ENCODE measurements at regions not wholly inside any gene's neighbourhood (a gene's known extent, or its start where the extent isn't known, plus 50 kb on each side); places are given as distances from the start of the nearest gene placed in this dataset.

DNA sequence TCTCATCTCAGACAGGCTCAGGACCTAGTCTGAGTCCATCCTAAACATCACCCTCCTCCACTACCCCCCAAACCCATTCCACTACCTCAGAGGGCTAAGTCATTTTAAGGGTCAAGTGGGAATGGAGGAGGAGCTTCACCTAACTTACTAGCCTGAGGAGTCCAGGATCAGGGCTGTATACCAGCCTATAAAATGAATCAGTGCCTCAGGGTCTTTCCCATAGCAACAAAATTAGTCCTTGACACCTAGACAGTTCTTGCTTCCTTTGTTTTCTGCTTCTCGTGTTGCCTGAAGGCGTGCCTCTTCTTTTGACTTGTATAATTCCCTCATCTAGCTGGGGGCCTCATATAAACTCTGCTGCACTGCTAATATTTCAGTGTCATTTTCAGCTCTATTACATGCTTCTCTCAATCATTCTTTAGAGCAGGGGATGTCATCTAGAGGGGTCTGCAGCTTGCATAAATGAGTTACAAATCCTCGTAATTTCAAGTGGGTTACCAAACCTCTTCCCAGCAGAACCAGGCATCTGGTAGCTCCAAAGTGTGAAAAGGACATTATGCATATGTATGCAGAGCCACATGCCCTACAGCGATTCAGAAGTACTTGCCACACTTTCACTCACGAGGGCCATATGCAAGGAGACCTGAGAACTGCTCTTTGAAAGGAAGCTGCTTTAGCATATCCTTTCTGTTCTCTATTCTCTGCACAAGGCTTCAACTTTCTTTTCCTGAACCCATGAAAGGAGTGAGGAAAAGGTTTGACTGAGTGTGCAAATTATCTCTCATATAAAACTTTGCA is 311.7 kb upstream of the SEMA6D start:
- no peaks in the 10 kb centered on the region for H3K36me3 ChIP-seq
- intact Hi-C loops (cut with micrococcal nuclease) = no loop called here
- TF ChIP-seq, protein P1, sequence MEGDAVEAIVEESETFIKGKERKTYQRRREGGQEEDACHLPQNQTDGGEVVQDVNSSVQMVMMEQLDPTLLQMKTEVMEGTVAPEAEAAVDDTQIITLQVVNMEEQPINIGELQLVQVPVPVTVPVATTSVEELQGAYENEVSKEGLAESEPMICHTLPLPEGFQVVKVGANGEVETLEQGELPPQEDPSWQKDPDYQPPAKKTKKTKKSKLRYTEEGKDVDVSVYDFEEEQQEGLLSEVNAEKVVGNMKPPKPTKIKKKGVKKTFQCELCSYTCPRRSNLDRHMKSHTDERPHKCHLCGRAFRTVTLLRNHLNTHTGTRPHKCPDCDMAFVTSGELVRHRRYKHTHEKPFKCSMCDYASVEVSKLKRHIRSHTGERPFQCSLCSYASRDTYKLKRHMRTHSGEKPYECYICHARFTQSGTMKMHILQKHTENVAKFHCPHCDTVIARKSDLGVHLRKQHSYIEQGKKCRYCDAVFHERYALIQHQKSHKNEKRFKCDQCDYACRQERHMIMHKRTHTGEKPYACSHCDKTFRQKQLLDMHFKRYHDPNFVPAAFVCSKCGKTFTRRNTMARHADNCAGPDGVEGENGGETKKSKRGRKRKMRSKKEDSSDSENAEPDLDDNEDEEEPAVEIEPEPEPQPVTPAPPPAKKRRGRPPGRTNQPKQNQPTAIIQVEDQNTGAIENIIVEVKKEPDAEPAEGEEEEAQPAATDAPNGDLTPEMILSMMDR (IDR thresholded peaks at IDR 0.05; ENCODE audit: borderline replicate concordance) = no peak
- no peaks in the 10 kb centered on the region for H3K9me3 ChIP-seq (replicated peaks)
- no peak overlapping the region for H3K27ac ChIP-seq (replicated peaks)
- H3K4me3 ChIP-seq = no peak overlapping the region
- H3K4me1 ChIP-seq = peaks cover 12% of the 10 kb centered on the region
- DNase-seq = no peak
- H3K27me3 ChIP-seq (ENCODE audit: low read depth) = no peaks in the 10 kb centered on the region

DNA sequence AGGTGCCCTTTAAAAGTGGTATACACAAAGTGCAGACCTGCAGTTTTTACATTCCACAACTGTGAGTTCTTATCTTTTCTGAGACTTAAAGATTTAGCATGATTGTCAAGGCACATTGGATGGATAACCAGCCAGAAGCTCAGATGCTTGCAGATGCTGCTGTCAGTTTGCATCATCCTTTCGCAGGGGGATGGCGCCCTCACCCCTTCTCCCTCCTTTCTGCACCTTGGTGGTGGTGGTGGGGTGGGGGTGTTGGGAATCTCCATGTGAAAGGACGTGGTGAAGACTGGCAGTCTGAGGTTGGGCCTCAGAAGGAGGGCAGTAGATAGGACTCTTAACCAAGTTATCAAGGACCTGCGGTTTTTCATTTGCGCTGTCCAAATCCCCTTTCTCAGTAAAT is 309.6 kb upstream of the SEMA6D start:
- H3K4me3 ChIP-seq = no peak overlapping the region
- TF ChIP-seq, protein P1 (IDR thresholded peaks at IDR 0.05; ENCODE audit: borderline replicate concordance) = no peak
- H3K4me1 ChIP-seq = peaks cover 19% of the 10 kb centered on the region
- DNase-seq = no peak
- no peaks in the 10 kb centered on the region for H3K9me3 ChIP-seq (replicated peaks)
- H3K27me3 ChIP-seq (ENCODE audit: low read depth) = no peaks in the 10 kb centered on the region
- intact Hi-C loops (cut with micrococcal nuclease) = no loop called here
- no peaks in the 10 kb centered on the region for H3K36me3 ChIP-seq
- no peak overlapping the region for H3K27ac ChIP-seq (replicated peaks)

DNA sequence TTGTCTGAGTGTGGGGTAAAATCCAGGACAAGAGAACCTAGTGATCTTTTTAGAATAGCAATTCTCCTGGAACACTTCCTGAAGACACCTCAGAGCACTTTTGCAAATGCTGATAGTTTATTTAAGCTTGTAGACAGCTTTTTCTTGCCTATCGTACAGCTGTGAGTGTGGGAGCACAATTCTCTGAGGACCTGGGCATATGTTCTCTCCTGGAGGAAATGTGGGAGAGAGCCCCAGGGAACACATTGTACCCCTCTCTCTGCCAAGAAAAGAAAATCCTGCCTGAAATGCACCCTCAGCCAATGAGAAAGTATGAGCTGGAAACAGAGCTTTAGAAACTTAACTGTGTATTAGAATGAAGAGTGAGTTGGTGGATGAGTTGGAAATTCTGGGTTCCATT is 308.3 kb upstream of the SEMA6D start:
- Histone ChIP-seq H3K4me3 (no peak overlapping the region), H3K27ac (replicated peaks) (no peak overlapping the region), H3K9me3 (replicated peaks) (no peaks in the 10 kb centered on the region), H3K27me3 (ENCODE audit: low read depth) (no peaks in the 10 kb centered on the region), H3K4me1 (peaks cover 19% of the 10 kb centered on the region), H3K36me3 (no peaks in the 10 kb centered on the region)
- TF ChIP-seq, protein P1 (IDR thresholded peaks at IDR 0.05; ENCODE audit: borderline replicate concordance) = no peak
- intact Hi-C loops (cut with micrococcal nuclease) = no loop called here
- no peak for DNase-seq

GRCh38 chr15:47409600-47409999 is 307.7 kb upstream of the SEMA6D start:
- DNase-seq = no peak
- H3K4me1 ChIP-seq = peaks cover 19% of the 10 kb centered on the region
- H3K27me3 ChIP-seq (ENCODE audit: low read depth) = no peaks in the 10 kb centered on the region
- TF ChIP-seq, protein P1 (IDR thresholded peaks at IDR 0.05; ENCODE audit: borderline replicate concordance) = no peak
- H3K4me3 ChIP-seq = no peak overlapping the region
- intact Hi-C loops (cut with micrococcal nuclease) = no loop called here
- no peak overlapping the region for H3K27ac ChIP-seq (replicated peaks)
- no peaks in the 10 kb centered on the region for H3K36me3 ChIP-seq
- no peaks in the 10 kb centered on the region for H3K9me3 ChIP-seq (replicated peaks)

DNA sequence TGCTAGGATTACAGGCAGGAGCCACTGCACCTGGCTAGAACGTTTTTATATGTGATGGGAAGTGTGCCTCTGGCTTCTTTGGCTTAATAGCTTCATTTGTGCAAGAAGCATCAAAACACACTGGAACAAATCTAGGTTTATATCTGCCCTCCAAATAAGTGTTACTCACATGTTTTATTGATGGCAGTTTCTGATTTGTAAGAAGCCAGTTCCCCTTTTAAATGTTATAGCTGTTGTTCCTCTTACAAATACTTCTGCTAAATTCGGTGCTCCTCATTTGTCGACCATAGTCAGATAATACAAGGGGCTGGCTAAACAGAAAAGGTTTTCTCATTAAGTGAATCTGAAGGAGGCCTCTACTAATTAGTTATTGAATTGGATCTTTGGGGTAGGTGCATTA is 307.1 kb upstream of the SEMA6D start:
- Histone ChIP-seq H3K36me3 (no peaks in the 10 kb centered on the region), H3K27me3 (ENCODE audit: low read depth) (no peaks in the 10 kb centered on the region), H3K4me1 (peaks cover 22% of the 10 kb centered on the region), H3K9me3 (replicated peaks) (no peaks in the 10 kb centered on the region), H3K27ac (replicated peaks) (no peak overlapping the region), H3K4me3 (no peak overlapping the region)
- intact Hi-C loops (cut with micrococcal nuclease) = no loop called here
- no peak for DNase-seq
- TF ChIP-seq, protein P1 (IDR thresholded peaks at IDR 0.05; ENCODE audit: borderline replicate concordance) = no peak
